Right lobe of liver (tissue), 4 donors: ENCODE measurements at regions not wholly inside any gene's neighbourhood (a gene's known extent, or its start where the extent isn't known, plus 50 kb on each side); places are given as distances from the start of the nearest gene placed in this dataset.

Experiments used
- POLR2A ChIP-seq: fragments of 450-650 bp; IDR thresholded peaks from one replicate; pipeline ENCODE4 v1.6.1; 2017; ENCODE audit warnings: antibody characterized with exemption, mild to moderate bottlenecking
- TF ChIP-seq, protein P1 (sequence below), 4 donors: fragments of 200-600 bp in 3 of 4; fragments of 450-650 bp in 1 of 4; IDR thresholded peaks; one replicate each; pipeline versions ENCODE4 v1.5.1 to v1.8.0; 2016 to 2022; ENCODE audit warnings: antibody characterized with exemption in 4 of 4, mild to moderate bottlenecking in 2 of 4
- donor health status: DM: no; HTN: no; CAD: no.
- donor health status: DM: no; HTN: no; CAD: no.
- donor health status: DM: no; HTN: yes; CAD: no.

DNA sequence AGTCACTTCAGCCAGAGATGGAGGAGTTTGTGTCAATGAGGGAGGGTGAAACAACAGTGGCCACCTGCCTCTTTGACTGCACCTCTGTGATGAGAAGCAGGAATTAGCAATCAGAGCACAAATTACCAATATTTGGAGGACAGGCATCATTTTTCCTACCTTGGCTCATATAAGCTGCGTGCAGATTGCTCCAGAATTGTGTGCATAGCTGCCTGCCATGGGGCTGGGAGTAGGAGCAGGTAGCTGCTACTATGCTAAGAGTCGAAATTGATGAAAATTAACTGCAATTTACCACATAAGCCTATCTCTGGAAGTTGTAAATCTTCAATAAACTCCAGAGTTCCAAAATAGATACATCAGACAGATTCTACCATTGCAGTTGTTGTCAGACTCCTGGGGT is 167.5 kb upstream of the HTR2A start:
- TF ChIP-seq, protein P1, sequence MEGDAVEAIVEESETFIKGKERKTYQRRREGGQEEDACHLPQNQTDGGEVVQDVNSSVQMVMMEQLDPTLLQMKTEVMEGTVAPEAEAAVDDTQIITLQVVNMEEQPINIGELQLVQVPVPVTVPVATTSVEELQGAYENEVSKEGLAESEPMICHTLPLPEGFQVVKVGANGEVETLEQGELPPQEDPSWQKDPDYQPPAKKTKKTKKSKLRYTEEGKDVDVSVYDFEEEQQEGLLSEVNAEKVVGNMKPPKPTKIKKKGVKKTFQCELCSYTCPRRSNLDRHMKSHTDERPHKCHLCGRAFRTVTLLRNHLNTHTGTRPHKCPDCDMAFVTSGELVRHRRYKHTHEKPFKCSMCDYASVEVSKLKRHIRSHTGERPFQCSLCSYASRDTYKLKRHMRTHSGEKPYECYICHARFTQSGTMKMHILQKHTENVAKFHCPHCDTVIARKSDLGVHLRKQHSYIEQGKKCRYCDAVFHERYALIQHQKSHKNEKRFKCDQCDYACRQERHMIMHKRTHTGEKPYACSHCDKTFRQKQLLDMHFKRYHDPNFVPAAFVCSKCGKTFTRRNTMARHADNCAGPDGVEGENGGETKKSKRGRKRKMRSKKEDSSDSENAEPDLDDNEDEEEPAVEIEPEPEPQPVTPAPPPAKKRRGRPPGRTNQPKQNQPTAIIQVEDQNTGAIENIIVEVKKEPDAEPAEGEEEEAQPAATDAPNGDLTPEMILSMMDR (IDR thresholded peaks at IDR 0.05) = no peak
- no peak for TF ChIP-seq POLR2A
